Fibroblast of skin of back (primary cell): ENCODE measurements at regions not wholly inside any gene's neighbourhood (a gene's known extent, or its start where the extent isn't known, plus 50 kb on each side); places are given as distances from the start of the nearest gene placed in this dataset.
A peak's percentile ranks its signal among the peaks of the same experiment; 100 is the strongest.

ENCODE experiments used
- DNase-seq: peaks from one replicate; pipeline ENCODE4 v3.0.0-alpha.2; 2013

GRCh38 chr3:13223574-13224237 is 150.5 kb upstream of the IQSEC1 start:
- DNase-seq: no peak

- no peak for DNase-seq
Measured at GRCh38 chr3:13222891-13223573, 149.8 kb upstream of the IQSEC1 start.

- DNase-seq: no peak
Measured at GRCh38 chr3:13222131-13222530, 148.9 kb upstream of the IQSEC1 start.

- DNase-seq: no peak
Measured at GRCh38 chr3:13221491-13222061, 148.3 kb upstream of the IQSEC1 start.

GRCh38 chr3:13220991-13221390 is 147.8 kb upstream of the IQSEC1 start:
- no peak for DNase-seq

GRCh38 chr3:13219902-13220296 is 146.7 kb upstream of the IQSEC1 start:
- DNase-seq: no peak

GRCh38 chr3:13219077-13219901 is 146.1 kb upstream of the IQSEC1 start:
- no peak for DNase-seq

GRCh38 chr3:13218541-13218908 is 145.3 kb upstream of the IQSEC1 start:
- no peak for DNase-seq

GRCh38 chr3:13217736-13218540 is 144.7 kb upstream of the IQSEC1 start:
- DNase-seq: peak; percentile 11

GRCh38 chr3:13217253-13217652 is 144.0 kb upstream of the IQSEC1 start:
- no peak for DNase-seq

GRCh38 chr3:13215940-13216546 is 142.8 kb upstream of the IQSEC1 start:
- DNase-seq: peak; percentile 57

- DNase-seq: no peak
Measured at GRCh38 chr3:13214847-13215472, 141.7 kb upstream of the IQSEC1 start.

GRCh38 chr3:13213911-13214846 is 140.9 kb upstream of the IQSEC1 start:
- DNase-seq: no peak

- no peak for DNase-seq
Measured at GRCh38 chr3:13213490-13213889, 140.3 kb upstream of the IQSEC1 start.

- DNase-seq: no peak
Measured at GRCh38 chr3:13211605-13212210, 138.5 kb upstream of the IQSEC1 start.

- DNase-seq: no peak
Measured at GRCh38 chr3:13210221-13210975, 137.2 kb upstream of the IQSEC1 start.

GRCh38 chr3:13209634-13209997 is 136.4 kb upstream of the IQSEC1 start:
- DNase-seq: no peak

- DNase-seq: no peak
Measured at GRCh38 chr3:13208706-13209633, 135.7 kb upstream of the IQSEC1 start.
